ENCODE measurements at regions not wholly inside any gene's neighbourhood (a gene's known extent, or its start where the extent isn't known, plus 50 kb on each side); places are given as distances from the start of the nearest gene placed in this dataset.

DNA sequence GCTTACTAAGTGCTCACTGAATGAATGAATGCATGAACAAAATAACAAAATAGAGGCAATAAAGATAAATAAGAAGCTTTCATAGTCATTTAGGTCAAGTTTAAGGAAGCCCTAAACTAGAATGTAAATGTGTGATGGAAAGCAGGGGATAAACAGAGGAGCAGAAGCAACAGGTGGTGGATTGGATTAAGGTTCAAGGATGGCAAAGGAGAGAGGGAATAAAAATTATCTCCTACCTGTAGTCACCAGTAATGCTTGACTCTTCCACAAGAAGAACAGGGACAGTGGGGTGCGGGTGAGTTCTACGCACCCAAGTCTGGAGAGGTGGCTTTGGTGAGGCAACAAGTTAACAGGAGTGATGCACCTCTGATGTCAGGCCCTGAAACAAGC lies 212.4 kb downstream of the ZIC5 start:
- TF ChIP-seq, protein P1, sequence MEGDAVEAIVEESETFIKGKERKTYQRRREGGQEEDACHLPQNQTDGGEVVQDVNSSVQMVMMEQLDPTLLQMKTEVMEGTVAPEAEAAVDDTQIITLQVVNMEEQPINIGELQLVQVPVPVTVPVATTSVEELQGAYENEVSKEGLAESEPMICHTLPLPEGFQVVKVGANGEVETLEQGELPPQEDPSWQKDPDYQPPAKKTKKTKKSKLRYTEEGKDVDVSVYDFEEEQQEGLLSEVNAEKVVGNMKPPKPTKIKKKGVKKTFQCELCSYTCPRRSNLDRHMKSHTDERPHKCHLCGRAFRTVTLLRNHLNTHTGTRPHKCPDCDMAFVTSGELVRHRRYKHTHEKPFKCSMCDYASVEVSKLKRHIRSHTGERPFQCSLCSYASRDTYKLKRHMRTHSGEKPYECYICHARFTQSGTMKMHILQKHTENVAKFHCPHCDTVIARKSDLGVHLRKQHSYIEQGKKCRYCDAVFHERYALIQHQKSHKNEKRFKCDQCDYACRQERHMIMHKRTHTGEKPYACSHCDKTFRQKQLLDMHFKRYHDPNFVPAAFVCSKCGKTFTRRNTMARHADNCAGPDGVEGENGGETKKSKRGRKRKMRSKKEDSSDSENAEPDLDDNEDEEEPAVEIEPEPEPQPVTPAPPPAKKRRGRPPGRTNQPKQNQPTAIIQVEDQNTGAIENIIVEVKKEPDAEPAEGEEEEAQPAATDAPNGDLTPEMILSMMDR (optimal IDR thresholded peaks at IDR 0.05 in 1 of 3, IDR thresholded peaks at IDR 0.05 in 1 of 3, conservative IDR thresholded peaks at IDR 0.05 in 1 of 3; ENCODE audit: extremely low read depth in 1 of 3, insufficient read depth in 2 of 3, low read length in 3 of 3): no peak
- no peak for TF ChIP-seq EZH2 (IDR thresholded peaks at IDR 0.05; ENCODE audit: low read length)
